Right cardiac atrium (tissue), 5 donors: ENCODE measurements at regions not wholly inside any gene's neighbourhood (a gene's known extent, or its start where the extent isn't known, plus 50 kb on each side); places are given as distances from the start of the nearest gene placed in this dataset.
"Not testable (repeated sequence)": the region's sequence is repeated elsewhere in the genome, so short reads cannot be mapped to it uniquely, and the experiment has no call there.

Source experiments
- ATAC-seq, 2 donors: fragments of 200-7000 bp; cut with Tn5 transposase; one replicate each; pipeline versions ENCODE4 v1.8.0 to v1.9.1; 2020; ENCODE audit warnings: moderate library complexity in 2 of 2, mild to moderate bottlenecking in 1 of 2
- DNase-seq, 3 donors: peaks; one replicate each; pipeline ENCODE4 v3.0.0-alpha.2; 2020
- H3K27ac ChIP-seq: one replicate; pipeline ENCODE4 v1.5.1; 2013; ENCODE audit warnings: mild to moderate bottlenecking, low read length, control low read depth, moderate library complexity
- H3K27me3 ChIP-seq: one replicate; pipeline ENCODE4 v1.6.1; 2013; ENCODE audit not compliant: control insufficient read depth, insufficient read depth
- H3K4me1 ChIP-seq: one replicate; pipeline ENCODE4 v1.6.1; 2013; ENCODE audit warnings: low read length; ENCODE audit not compliant: control insufficient read depth, insufficient read depth
- H3K4me3 ChIP-seq: one replicate; pipeline ENCODE4 v1.5.1; 2013; ENCODE audit warnings: low read length, control low read depth
- H3K9me3 ChIP-seq: one replicate; pipeline ENCODE4 v1.6.1; 2013; ENCODE audit warnings: low read length; ENCODE audit not compliant: control insufficient read depth
- WGBS: extraction: QIAGEN DNeasy Blood & Tissue Kit; methylation state at CpG from one replicate; pipeline ENCODE4 v1.1.7; 2013; 5-methylcytosine and 5-hydroxymethylcytosine counted together
- intact Hi-C, 4 donors: fragments of 100-400 bp; cut with DNase I; formaldehyde crosslinking; loops; one replicate each; pipeline versions ENCODE4 v1.11.0 to v1.14.0; 2022 to 2023
- donor health status: healthy with polysubstance abuse.
- donor health status: DM: no; HTN: yes; CAD: no.
- donor health status: DM: no; HTN: no; CAD: no.
- donor health status: DM: no; HTN: yes; CAD: no; lungs with severe emphysema.
- donor health status: DM: yes; HTN: yes; CAD: no.

DNA sequence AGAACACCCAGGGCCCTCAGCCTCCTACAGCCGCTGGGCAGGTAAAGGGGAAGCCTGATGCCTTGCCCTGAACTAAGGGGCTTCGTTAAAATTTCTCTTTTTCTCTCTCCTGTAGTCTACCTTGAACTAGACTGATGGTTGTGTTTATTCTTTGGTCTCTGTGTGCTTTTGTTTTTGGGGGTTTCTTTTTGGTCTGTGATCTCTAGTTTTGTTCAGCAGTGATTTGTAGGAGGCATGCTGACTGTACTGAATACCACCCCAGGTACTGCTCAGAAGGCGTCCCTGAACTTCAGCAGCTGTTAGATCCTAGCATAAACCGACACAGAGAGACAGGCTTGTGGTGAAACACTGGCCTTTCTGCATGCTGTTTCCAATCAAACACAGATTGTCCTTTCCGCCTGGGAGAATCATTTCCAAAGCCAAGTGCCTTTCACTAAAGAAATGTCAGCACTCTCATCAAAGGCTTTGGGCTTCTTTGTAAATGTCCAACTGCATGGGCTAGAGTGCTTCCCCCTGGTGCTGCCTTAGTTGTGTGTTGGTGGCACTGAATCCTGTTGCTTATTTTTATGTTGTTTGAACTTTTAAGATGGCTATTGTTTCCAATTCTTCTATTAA lies 364.7 kb upstream of the SASH1 start:
- Histone ChIP-seq H3K4me1 (no peaks in the 10 kb centered on the region), H3K9me3 (no peaks in the 10 kb centered on the region), H3K27ac (no peak overlapping the region), H3K4me3 (no peak overlapping the region), H3K27me3 (no peaks in the 10 kb centered on the region)
- ATAC-seq, result no peak
- 72% methylated on average over 5 of the region's 5 CpGs for WGBS
- intact Hi-C loops, result no loop called here
- no peak for DNase-seq

DNA sequence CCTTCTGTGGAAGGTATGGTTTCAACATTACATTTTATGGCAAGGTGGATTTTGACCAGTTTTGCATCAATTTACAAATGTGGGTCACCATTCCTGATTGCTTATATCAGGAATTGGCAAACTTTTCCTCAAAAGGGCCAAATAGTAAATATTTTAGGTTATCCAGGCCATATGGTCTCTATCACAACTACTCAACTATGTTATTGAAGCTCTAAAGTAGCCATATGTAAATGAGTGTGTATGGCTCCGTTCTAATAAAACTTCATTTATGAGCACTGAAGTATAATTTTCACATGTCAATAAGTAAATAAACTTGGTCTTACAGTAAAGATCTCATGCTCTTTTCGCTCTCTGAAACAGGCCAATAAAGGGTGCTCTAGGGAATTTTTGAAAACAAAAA lies 362.7 kb upstream of the SASH1 start:
- H3K9me3 ChIP-seq, result no peaks in the 10 kb centered on the region
- H3K27ac ChIP-seq, result no peak overlapping the region
- DNase-seq (no peak), ATAC-seq (no peak)
- intact Hi-C loops, result no loop called here
- no peaks in the 10 kb centered on the region for H3K27me3 ChIP-seq
- 88% methylated on average over 2 of the region's 2 CpGs for WGBS
- H3K4me3 ChIP-seq, result no peak overlapping the region
- H3K4me1 ChIP-seq, result no peaks in the 10 kb centered on the region

DNA sequence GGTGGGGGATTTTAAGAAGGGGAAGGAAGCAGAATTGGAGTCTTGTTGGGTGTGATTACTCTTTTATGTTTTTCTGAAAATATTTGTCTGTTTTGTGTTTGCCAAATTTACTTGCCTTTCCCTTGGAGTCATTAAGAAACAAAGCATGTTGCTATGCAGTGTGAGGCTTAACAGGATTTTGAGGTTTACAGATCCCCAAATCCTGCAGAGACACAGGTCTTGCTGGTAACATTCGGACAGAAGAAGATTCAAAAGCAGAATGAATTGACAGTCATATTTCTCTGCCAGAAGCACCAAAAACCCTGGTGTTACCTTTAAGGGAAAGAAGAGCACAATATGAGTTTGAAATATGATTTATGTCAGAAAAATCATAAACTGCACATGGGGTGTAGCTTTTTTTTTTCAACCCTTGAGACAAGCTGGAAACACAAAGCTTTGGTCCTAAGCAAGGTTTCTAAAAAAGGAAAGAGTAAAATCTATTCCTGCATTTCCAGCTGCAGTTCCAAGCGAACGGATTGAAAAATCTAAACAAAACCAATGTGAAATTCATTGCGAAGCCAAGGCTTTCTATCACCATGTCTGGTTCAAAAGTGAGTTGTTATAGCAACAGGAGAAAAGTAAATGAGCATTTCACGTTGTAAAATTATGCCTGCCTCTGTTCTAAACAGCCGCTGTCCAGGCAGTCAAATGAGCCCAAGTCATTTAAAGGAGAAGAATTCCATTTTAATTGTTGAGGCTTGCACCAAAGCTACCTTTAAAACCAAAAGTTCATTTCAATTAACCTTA lies 358.9 kb upstream of the SASH1 start:
- 46% methylated on average over 6 of the region's 6 CpGs for WGBS
- intact Hi-C loops, result no loop called here
- no peak overlapping the region for H3K4me3 ChIP-seq
- DNase-seq (no peak), ATAC-seq (no peak)
- no peaks in the 10 kb centered on the region for H3K27me3 ChIP-seq
- H3K4me1 ChIP-seq, result no peaks in the 10 kb centered on the region
- no peak overlapping the region for H3K27ac ChIP-seq
- no peaks in the 10 kb centered on the region for H3K9me3 ChIP-seq

DNA sequence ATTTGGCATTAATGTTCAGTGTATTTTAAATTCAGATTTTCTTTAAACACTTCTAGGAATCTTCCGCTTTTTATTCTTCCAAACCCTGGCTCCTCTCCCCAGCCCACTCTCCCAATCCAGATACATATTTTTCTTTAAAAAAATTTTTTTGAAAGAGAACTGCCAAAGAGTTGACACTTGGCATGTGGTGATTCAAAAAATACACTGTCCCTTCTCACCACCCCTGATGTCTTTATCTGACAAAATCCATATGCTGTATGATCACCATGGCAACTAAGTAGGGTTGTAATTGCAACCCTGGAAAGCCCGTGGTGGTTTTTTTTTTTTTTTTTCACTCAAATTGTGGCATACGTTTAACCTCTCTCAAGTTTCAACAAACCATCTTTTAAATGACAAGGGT lies 355.8 kb upstream of the SASH1 start:
- Histone ChIP-seq H3K27ac (no peak overlapping the region), H3K4me3 (no peak overlapping the region), H3K27me3 (no peaks in the 10 kb centered on the region), H3K4me1 (no peaks in the 10 kb centered on the region), H3K9me3 (no peaks in the 10 kb centered on the region)
- DNase-seq (no peak), ATAC-seq (no peak)
- intact Hi-C loops, result no loop called here
- 42% methylated on average over 3 of the region's 3 CpGs for WGBS

DNA sequence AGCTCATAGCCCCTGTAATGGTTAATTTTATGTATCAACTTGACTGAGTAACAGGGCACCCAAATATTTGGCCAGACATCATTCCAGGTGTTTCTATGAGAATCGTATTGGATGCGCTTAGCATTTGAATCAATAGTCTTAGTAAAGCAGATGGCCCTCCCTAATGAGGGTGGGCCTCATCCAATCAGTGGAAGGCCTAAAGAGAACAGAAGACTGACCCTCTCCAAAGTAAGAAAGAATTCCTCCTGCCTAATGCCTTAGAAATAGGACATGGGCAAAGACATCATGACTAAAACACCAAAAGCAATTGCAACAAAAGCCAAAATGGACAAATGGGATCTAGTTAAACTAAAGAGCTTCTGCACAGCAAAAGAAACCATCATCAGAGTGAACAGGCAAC lies 352.5 kb upstream of the SASH1 start:
- H3K9me3 ChIP-seq, result no peaks in the 10 kb centered on the region
- no peaks in the 10 kb centered on the region for H3K4me1 ChIP-seq
- no peak overlapping the region for H3K4me3 ChIP-seq
- 98% methylated on average over 2 of the region's 2 CpGs for WGBS
- H3K27me3 ChIP-seq, result no peaks in the 10 kb centered on the region
- H3K27ac ChIP-seq, result no peak overlapping the region
- DNase-seq (no peak), ATAC-seq (no peak)
- intact Hi-C loops, result no loop called here

DNA sequence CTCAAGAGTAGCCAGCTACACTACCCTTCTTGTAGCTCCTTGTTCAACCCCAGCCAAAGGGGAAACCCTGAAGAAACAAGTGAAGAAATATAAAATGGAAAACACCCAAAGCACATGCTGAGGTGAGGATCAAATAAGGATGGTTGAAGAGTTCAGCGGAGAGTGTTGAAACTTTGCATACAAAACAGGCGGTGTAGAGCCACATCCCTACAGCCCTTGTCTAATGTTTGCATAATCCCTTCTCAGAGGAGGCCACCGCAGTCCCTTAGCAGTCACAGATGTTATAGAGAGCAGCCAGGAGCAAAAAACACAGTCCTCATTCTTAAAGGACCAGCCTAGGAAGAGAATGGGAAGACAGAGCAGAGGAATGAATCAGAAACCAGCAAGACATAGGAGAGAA lies 350.7 kb upstream of the SASH1 start:
- WGBS, result 85% methylated on average over 3 of the region's 3 CpGs
- no peaks in the 10 kb centered on the region for H3K4me1 ChIP-seq
- intact Hi-C loops, result no loop called here

DNA sequence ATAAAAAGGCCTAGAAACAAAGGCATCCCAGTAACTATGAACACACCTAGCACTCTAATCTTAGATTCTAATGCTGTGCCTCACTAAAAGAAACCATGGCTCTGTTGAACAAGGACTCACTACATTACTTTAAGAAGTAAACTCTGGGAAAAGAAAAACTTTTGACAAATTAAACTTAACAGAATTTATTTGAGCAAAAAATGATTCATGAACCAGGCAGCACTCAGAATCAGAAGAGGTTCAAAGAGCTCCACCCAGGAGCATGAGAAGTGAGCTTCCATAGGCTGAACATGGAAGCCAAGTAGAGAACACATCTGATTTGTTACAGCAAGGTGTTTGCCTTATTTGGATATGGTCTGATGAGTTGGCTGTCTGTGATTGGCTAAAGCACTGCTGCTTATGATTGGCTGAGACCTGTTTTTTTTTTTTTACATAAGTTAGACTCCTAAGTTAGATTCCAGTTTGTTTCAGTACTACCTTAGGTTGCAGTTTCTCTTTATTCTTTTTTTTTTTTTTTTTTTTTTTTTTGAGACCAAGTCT lies 343.6 kb upstream of the SASH1 start:
- no peak for ATAC-seq
- Histone ChIP-seq H3K9me3 (no peaks in the 10 kb centered on the region), H3K27ac (no peak overlapping the region), H3K4me3 (no peak overlapping the region), H3K4me1 (no peaks in the 10 kb centered on the region), H3K27me3 (no peaks in the 10 kb centered on the region)
- intact Hi-C loops, result no loop called here
- no peak for DNase-seq

More for the DNA sequence above, 350.7 kb upstream of the SASH1 start:
- no peak overlapping the region for H3K27ac ChIP-seq
- H3K27me3 ChIP-seq, result no peaks in the 10 kb centered on the region
- DNase-seq (no peak), ATAC-seq (no peak)
- H3K9me3 ChIP-seq, result no peaks in the 10 kb centered on the region
- no peak overlapping the region for H3K4me3 ChIP-seq

DNA sequence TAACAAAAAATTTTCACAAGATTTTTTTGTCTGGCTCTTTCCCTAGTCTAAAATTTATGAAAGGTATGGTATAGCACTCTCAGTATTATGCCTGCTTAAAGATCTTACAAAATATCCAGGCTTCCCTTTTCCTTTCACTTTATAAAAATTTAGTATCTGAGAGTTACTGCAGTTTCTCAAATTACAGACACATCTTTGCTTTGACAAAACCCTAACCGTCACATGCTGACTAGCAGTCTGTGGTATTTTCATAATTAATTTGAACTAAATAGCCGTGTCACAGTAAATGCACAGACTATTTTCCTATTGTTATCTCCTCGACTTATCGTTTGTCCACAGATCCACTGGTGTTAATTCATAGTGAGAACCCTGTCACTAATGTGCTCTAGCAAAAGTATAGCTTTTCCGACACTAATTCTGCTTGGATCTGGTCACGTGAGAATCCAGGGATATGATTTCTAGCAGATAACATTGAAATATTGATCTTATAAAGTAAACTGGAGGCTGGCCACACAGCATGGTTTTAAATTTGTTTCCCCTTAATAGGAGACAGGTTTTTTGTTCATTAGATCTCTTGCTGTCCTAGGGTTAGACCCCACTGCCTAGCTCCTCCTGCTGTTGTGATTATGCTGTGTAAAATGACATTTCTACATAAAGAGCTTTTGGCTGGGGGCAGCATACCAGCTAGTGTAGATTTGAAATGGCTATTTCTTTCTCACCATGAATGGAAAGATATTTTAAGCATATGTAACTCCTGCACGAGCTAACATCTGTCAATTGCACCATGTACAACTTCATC lies 340.6 kb upstream of the SASH1 start:
- ATAC-seq (no peak), DNase-seq (no peak)
- intact Hi-C loops, result no loop called here
- Histone ChIP-seq H3K27me3 (no peaks in the 10 kb centered on the region), H3K4me3 (no peak overlapping the region), H3K27ac (no peak overlapping the region), H3K9me3 (no peaks in the 10 kb centered on the region), H3K4me1 (no peaks in the 10 kb centered on the region)
- WGBS, result 58% methylated on average over 7 of the region's 7 CpGs

DNA sequence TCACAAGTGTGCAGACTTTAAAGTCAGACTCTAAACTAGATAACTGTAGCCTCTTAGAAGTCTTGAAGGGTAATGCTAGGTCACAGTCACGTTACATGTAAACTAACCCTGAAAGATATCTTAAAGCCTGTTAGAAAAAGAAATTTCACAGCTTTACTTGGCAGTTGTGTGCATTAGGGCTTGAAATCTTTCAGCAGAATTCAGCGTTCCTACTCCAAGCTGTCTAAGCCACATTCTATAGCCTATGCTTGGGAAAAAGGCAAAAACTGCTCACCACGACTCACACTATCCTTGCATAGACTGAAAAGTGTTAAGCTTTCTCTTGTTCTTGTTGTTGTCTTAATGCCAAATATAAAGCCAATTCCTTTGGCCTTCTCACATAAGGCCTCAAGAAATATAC lies 338.0 kb upstream of the SASH1 start:
- DNase-seq (no peak), ATAC-seq (no peak)
- no peaks in the 10 kb centered on the region for H3K27me3 ChIP-seq
- 54% methylated on average over 3 of the region's 3 CpGs for WGBS
- H3K4me1 ChIP-seq, result no peaks in the 10 kb centered on the region
- intact Hi-C loops, result no loop called here
- no peak overlapping the region for H3K27ac ChIP-seq
- H3K9me3 ChIP-seq, result no peaks in the 10 kb centered on the region
- H3K4me3 ChIP-seq, result no peak overlapping the region

DNA sequence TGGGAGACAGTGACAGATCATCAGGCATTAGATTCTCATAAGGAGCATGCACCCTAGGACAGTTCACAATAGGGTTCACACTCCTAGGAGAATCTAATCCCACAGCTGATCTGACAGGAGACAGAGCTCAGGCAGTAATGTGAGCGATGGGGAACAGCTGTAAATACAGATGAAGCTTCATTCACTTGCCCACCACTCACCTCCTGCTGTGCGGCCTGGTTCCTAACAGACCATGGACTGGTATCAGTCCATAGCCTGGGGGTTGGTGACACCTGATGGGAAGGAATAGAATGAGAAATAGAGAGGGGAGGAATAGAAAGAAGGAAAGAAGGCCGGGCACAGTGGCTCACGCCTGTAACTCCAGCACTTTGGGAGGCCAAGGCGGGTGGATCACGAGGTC lies 336.8 kb upstream of the SASH1 start:
- no peak overlapping the region for H3K27ac ChIP-seq
- WGBS, result 92% methylated on average over 6 of the region's 6 CpGs
- H3K4me1 ChIP-seq, result no peaks in the 10 kb centered on the region
- H3K27me3 ChIP-seq, result no peaks in the 10 kb centered on the region
- ATAC-seq (no peak), DNase-seq (no peak)
- peaks cover 1% of the 10 kb centered on the region for H3K9me3 ChIP-seq
- H3K4me3 ChIP-seq, result no peak overlapping the region
- intact Hi-C loops, result no loop called here

DNA sequence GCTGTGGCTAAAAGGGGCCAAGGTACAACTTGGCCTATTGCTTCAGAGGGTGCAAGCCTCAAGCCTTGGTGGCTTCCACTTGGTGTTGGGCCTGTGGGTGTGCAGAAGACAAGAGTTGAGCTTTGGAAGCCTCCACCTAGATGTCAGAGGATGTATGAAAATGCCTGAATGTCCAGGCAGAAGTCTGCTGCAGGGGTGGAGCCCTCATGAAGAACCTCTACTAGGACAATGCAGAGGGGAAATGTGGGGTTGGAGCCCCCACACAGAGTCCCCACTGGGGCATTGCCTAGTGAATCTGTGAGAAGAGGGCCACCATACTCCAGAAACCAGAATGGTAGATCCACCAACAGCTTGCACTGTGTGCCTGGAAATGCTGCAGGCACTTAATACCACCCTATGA lies 332.1 kb upstream of the SASH1 start:
- H3K27me3 ChIP-seq, H3K4me3 ChIP-seq, ATAC-seq, intact Hi-C loops, DNase-seq, H3K4me1 ChIP-seq, H3K27ac ChIP-seq, H3K9me3 ChIP-seq: not testable (repeated sequence)
